GM13977 (cell line): ENCODE measurements at regions not wholly inside any gene's neighbourhood (a gene's known extent, or its start where the extent isn't known, plus 50 kb on each side); places are given as distances from the start of the nearest gene placed in this dataset.
"Not testable (repeated sequence)": the region's sequence is repeated elsewhere in the genome, so short reads cannot be mapped to it uniquely, and the experiment has no call there.

Experiments used
- DNase-seq: peaks from one replicate; pipeline ENCODE4 v3.0.0; 2012; ENCODE audit warnings: low spot score
- CTCF ChIP-seq: IDR thresholded peaks from 2 replicates; pipeline ENCODE4 v1.5.1; 2012; ENCODE audit warnings: mild to moderate bottlenecking, control low read depth; ENCODE audit not compliant: insufficient read depth; ENCODE audit errors: extremely low read depth, missing control alignments
- in situ Hi-C: fragments of 300-500 bp; cut with MboI; formaldehyde crosslinking; loops from one replicate; pipeline ENCODE4 v1.12.0; 2022; ENCODE audit warnings: low sequenced_read_pairs, low pct_unique_long_range_greater_than_20kb, mixed read lengths, inconsistent platforms; ENCODE audit not compliant: unreplicated experiment

- no peak for TF ChIP-seq CTCF
- DNase-seq, result no peak
- in situ Hi-C loops, result no loop called here
Observed at GRCh38 chrX:122203399-122203798, 980.7 kb upstream of the GRIA3 start.

- in situ Hi-C loops, result no loop called here
Observed at GRCh38 chrX:122218666-122219065, 965.4 kb upstream of the GRIA3 start.

GRCh38 chrX:122219226-122219625 is 964.9 kb upstream of the GRIA3 start:
- no peak for TF ChIP-seq CTCF
- DNase-seq, result no peak
- in situ Hi-C loops, result no loop called here

More at GRCh38 chrX:122218666-122219065, 965.4 kb upstream of the GRIA3 start:
- DNase-seq, result no peak
- no peak for TF ChIP-seq CTCF

GRCh38 chrX:122219735-122220134 is 964.3 kb upstream of the GRIA3 start:
- in situ Hi-C loops, result no loop called here
- no peak for DNase-seq
- no peak for TF ChIP-seq CTCF

GRCh38 chrX:122220644-122221373 is 963.3 kb upstream of the GRIA3 start:
- TF ChIP-seq CTCF, result no peak
- no peak for DNase-seq
- in situ Hi-C loops, result no loop called here

- in situ Hi-C loops, DNase-seq: not testable (repeated sequence)
Observed at GRCh38 chrX:122221810-122222209, 962.3 kb upstream of the GRIA3 start.

GRCh38 chrX:122224137-122224536 is 959.9 kb upstream of the GRIA3 start:
- in situ Hi-C loops, DNase-seq: not testable (repeated sequence)

- no peak for DNase-seq
- no peak for TF ChIP-seq CTCF
- in situ Hi-C loops, result no loop called here
Observed at GRCh38 chrX:122238801-122239200, 945.3 kb upstream of the GRIA3 start.
